Myocyte (in vitro differentiated cells): ENCODE measurements at regions not wholly inside any gene's neighbourhood (a gene's known extent, or its start where the extent isn't known, plus 50 kb on each side); places are given as distances from the start of the nearest gene placed in this dataset.
"Not testable (repeated sequence)": the region's sequence is repeated elsewhere in the genome, so short reads cannot be mapped to it uniquely, and the experiment has no call there.

ENCODE experiments used
- DNase-seq: peaks from one replicate; pipeline ENCODE4 v3.0.0-alpha.2; 2012; ENCODE audit warnings: low read depth

GRCh38 chr7:94305836-94306235, 88.9 kb upstream of the COL1A2 start:
- DNase-seq: no peak

GRCh38 chr7:94307399-94308048, 87.2 kb upstream of the COL1A2 start:
- no peak for DNase-seq

GRCh38 chr7:94311515-94311914, 83.2 kb upstream of the COL1A2 start:
- DNase-seq: no peak

- no peak for DNase-seq
Observed at GRCh38 chr7:94313926-94314325, 80.8 kb upstream of the COL1A2 start.

- no peak for DNase-seq
Observed at GRCh38 chr7:94314413-94315410, 80.0 kb upstream of the COL1A2 start.

- not testable (repeated sequence) for DNase-seq
Observed at GRCh38 chr7:94321138-94321537, 73.6 kb upstream of the COL1A2 start.

- DNase-seq: no peak
Observed at GRCh38 chr7:94323844-94324243, 70.9 kb upstream of the COL1A2 start.

- peak; percentile 80 for DNase-seq
Observed at GRCh38 chr7:94324380-94325121, 70.1 kb upstream of the COL1A2 start.

GRCh38 chr7:94325122-94325475, 69.6 kb upstream of the COL1A2 start:
- DNase-seq: no peak

- peak; percentile 40 for DNase-seq
Observed at GRCh38 chr7:94330269-94331020, 64.2 kb upstream of the COL1A2 start.

- DNase-seq: no peak
Observed at GRCh38 chr7:94332571-94332970, 62.1 kb upstream of the COL1A2 start.

- no peak for DNase-seq
Observed at GRCh38 chr7:94333810-94334209, 60.9 kb upstream of the COL1A2 start.

GRCh38 chr7:94335586-94335985, 59.1 kb upstream of the COL1A2 start:
- peak; percentile 50 for DNase-seq

- no peak for DNase-seq
Observed at GRCh38 chr7:94336009-94336408, 58.7 kb upstream of the COL1A2 start.

- DNase-seq: no peak
Observed at GRCh38 chr7:94338921-94339371, 55.7 kb upstream of the COL1A2 start.

GRCh38 chr7:94344826-94345225, 49.9 kb upstream of the COL1A2 start:
- DNase-seq: no peak
